HG03045 (cell line): ENCODE measurements at regions not wholly inside any gene's neighbourhood (a gene's known extent, or its start where the extent isn't known, plus 50 kb on each side); places are given as distances from the start of the nearest gene placed in this dataset.
"Not testable (repeated sequence)": the region's sequence is repeated elsewhere in the genome, so short reads cannot be mapped to it uniquely, and the experiment has no call there.

Experiments
- ATAC-seq: cut with Tn5 transposase; IDR thresholded peaks from one replicate; pipeline ENCODE4 v1.9.1; 2021; ENCODE audit warnings: mild to moderate bottlenecking, moderate library complexity; ENCODE audit not compliant: unreplicated experiment

DNA sequence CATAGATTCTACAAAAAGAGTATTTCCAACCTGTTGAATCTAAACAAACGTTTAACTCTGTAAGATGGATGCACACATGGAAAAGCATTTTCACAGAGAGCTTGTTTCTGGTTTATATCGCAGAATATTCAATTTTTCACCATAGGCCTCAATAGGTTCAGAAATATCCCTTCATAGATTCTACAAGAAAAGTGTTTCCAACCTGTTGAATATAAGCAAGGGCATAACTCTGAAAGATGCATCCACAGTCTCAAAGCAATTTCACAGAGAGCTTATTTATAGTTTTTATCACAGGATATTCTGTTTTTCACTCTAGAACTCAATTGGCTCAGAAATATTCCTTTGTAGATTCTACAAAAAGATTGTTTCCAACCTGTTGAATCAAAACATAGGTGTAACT lies 1483.6 kb downstream of the UQCRFS1 start:
- ATAC-seq = no peak

- ATAC-seq = no peak
Measured at GRCh38 chr19:27722625-27723024, 1490.3 kb downstream of the UQCRFS1 start.

DNA sequence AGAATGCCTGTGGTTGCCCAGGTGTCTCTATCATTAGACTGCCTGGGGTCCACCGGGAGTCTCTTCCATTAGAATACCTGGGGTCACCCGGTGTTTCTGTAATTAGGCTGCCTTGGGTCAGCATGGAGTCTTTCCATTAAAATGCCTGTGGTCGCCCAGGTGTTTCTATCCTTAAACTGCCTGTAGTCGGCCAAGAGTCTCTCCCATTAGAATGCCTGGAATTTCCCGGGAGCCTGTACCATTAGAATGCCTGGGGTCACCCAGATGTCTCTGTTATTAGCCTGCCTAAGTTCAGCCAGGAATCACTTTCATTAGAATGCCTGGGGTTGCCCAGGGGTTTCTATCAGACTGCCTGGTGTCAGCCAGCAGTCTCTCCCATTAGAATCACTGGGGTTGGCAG lies 1492.8 kb downstream of the UQCRFS1 start:
- ATAC-seq = no peak

DNA sequence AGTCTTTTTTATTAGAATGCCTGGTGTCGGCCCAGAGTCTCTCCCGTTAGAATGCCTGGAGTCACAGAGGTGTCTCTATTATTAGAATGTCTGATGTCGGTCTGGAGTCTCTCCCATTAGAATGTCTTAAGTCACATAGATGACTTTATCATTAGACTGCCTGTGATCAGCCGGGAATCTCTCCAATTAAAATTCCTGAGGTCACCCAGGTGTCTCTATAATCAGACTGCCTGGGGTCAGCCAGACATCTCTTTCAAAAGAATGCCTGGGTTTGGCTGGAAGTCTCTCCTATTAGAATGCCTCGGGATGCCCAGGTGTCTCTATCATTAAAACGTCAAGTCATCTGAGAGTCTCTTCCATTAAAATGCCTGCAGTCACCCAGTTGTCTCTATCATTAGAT lies 1493.9 kb downstream of the UQCRFS1 start:
- ATAC-seq = no peak

DNA sequence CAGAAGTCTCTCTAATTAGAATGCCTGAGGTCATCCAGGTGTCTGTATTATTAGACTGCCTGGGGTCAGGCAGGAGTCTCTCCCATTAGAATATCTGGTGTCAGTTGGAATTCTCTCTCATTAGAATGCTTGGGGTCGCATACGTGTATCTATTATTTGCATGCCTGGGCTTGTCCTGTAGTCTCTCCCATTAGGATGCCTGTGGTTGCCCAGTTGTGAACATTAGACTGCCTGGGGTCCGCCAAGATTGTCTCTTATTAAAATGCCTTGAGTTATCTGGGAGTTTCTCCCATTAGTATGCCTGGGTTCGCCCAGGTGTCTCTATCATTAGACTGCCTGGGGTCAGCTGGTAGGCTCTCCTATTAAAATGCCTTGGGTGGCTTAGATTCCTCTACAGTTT lies 1494.7 kb downstream of the UQCRFS1 start:
- no peak for ATAC-seq

GRCh38 chr19:27717825-27718224 lies 1495.1 kb downstream of the UQCRFS1 start:
- no peak for ATAC-seq

GRCh38 chr19:27716922-27717321 lies 1496.0 kb downstream of the UQCRFS1 start:
- no peak for ATAC-seq

DNA sequence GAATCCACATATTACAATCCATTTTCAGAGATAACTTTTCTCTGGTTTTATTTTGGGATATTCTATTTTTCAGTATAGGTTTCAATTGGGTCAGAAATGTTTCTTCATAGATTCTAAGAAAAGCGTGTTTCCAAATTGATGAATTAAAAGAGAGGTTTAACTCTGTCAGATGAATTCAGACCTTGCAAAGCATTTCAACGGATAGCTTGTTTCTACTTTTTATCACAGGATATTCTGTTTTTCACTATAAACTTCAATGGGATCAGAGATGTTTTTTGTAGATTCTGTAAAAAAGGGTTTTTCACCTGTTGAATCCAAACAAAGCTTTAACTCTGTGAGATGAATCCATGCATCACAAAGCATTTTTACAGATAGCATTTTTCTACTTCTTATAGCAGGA lies 1498.1 kb downstream of the UQCRFS1 start:
- no peak for ATAC-seq

DNA sequence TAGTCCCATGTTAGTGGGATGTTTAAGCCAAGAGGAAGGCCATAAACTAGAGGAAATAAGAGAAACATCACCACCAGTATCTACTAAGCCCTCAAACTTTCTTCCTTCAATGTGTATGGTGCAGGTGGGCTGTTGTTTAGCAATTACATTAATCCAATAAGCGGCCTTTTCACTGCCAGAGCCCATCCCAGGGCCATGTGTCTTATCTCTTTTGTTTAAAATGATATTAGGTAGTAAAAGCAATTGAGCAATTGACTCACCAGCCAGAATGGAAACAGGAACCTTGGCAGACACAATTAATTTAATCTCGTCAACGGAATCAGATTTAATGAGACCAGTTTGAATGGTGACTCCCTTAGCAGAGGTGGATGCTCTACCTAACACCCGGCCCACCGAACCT lies 1503.5 kb downstream of the UQCRFS1 start:
- no peak for ATAC-seq

DNA sequence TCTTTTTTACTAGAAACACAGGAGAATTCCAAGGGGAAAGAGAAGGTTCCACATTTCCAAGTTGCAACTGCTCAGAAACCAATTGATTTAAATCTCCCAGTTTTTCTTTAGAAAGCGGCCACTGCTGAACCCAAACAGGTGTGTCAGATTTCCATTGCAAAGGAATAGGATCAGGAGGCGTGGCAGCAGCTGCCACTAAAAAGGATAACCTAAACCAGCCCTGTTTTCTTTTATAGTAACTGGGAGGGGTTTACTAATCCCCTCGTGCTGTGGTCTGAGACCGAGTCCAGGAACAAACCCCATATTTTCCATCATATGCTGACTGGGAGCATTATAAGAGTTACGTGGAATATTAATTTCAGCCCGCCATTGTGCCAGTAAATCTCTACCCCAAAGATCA lies 1504.0 kb downstream of the UQCRFS1 start:
- ATAC-seq = not testable (repeated sequence)

DNA sequence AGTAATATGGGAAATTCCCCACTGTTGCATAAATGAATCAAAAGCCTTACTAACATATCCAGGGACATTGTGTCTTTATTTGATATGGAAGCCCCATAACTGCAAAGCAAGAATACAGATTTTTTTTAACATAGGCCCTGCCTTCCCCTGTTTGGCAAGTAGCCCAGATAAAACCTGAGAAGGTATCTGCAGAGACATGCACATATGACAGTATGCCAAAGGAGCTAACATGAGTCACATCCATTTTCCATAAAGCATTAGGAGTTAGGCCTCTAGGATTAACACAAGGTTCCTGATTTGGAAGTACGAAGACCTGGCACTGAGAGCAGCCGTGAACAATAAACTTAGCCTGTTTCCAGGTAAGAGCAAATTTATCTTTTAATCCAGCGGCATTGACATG lies 1505.9 kb downstream of the UQCRFS1 start:
- ATAC-seq = not testable (repeated sequence)

DNA sequence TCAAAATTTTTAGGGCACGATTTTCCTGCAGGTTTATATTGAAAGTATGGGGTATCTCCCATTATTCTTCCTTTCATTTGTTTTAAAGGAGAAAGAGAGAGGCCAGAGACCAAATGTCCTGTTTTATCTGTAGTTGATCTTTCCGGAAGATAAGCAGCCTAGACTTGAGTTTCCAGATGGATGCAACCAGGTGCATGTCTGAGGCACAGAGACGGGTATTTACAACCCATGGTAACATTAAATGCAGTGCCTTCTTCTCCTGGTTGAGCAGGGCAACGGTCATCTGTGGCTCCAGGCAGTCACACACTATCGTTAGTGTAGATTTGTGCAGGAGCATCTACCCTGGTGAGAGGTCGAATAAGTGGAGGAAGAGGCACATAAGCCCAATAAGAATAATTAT lies 1507.1 kb downstream of the UQCRFS1 start:
- ATAC-seq = no peak

DNA sequence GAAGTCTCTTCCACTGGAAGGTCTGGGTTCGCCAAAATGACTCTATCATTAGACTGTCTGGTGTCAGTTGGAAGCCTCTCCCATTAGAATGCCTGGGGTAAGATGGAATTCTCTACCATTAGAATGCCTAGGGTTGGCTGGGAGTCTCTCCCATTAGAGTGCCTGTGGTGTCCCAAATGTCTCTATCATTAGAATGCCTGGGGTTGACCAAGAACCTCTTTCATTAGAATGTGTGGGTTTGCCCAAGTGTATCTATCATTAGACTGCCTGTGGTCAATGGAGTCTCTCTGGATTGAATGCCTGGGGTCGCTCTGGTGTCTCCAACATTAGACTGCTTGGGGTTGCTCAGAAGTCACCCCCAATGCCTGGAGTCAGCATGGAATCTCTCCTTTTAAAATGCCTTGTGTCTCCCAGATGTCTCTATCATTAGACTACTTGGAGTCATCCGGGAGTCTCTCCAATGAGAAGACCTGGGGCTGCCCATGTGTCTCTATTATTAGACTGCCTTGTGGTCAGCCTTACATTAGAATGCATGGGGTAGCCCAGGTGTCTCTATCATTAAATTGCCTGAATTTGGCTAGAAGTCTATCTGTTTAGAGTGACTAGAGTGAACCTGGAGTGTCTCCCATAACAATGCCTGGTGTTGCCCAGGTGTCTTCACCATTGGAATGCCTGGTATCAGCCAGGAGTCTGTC lies 1518.4 kb downstream of the UQCRFS1 start:
- ATAC-seq = no peak

DNA sequence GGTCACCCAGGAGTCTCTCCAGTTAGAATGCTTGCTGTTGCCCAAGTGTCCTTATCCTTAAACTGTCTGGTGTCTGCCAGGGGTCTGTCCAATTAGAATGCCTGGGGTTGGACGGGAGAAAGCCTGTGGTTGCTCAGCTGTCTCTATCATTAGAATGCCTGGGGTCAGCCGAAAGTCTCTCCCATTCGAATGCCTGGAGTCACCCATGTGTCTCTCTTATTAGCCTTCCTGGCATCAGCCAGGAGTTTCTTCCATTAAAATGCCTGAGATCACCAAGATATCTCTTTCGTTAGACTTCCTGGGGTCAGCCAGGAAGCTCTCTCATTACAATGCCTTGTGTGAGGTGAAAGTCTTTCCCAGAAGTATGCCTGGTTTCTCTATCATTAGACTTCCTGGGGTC lies 1521.0 kb downstream of the UQCRFS1 start:
- no peak for ATAC-seq

DNA sequence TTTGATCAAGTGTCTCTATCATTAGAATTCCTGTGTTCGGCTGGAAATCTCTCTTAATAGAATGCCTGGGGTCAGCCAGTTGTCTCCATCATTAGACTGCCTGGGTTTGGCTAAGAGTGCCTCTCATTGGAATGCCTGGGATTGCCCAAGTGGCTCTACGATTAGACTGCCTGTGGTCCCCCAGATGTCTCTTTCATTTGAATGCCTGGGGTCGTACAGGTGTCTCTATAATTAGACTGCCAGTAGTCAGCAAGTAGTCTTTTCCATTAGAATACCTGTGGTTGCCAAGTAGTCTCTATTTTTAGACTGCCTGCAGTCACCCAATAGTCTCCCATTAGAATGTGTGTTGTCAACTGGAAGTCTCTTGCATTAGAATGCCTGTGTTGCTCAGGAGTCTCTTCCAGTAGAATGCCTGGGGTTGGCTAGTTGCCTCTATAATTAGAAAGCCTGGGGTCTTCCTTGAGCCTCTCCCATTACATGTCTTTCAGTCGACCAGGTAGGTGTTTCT lies 1523.2 kb downstream of the UQCRFS1 start:
- ATAC-seq = no peak

DNA sequence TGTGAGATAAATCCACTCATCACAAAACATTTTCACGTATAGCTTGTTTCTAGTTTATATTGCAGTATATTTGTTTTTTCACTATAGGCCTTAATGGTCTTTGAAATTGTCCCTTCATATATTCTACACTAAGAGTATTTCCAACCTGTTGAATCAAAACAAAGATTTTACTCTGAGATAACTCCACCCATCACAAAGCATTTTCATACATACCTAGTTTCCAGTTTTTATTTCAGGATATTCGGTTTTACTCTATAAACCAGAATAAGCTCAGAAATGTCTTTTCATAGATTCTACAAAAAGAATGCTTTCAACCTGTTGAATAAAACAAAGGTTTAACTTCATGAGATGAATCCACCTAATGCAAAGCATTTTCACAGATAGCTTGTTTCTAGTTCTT lies 1528.7 kb downstream of the UQCRFS1 start:
- ATAC-seq = no peak

- ATAC-seq = no peak
Measured at GRCh38 chr19:27681972-27682371, 1531.0 kb downstream of the UQCRFS1 start.

- no peak for ATAC-seq
Measured at GRCh38 chr19:27679905-27680304, 1533.0 kb downstream of the UQCRFS1 start.

- ATAC-seq = no peak
Measured at GRCh38 chr19:27679399-27679798, 1533.6 kb downstream of the UQCRFS1 start.

DNA sequence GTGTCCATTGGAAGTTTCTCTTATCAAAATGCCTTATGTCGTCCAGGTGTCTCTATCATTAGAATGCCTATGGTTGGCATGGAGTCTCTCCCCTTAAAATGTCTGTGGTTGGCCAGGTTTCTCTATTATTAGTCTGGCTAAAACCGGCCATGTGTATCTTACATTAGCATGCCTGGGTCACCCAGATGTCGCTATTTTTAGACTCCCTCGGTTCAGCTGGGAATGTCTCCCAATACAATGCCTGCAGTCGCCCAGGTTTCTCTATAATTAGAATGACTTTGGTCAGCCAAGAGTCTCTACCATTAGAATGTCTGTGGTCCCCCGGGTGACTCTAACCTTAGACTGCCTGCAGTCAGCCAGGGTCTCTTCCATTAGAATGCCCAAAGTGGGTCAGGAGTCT lies 1536.1 kb downstream of the UQCRFS1 start:
- no peak for ATAC-seq

GRCh38 chr19:27676334-27676733 lies 1536.6 kb downstream of the UQCRFS1 start:
- no peak for ATAC-seq

DNA sequence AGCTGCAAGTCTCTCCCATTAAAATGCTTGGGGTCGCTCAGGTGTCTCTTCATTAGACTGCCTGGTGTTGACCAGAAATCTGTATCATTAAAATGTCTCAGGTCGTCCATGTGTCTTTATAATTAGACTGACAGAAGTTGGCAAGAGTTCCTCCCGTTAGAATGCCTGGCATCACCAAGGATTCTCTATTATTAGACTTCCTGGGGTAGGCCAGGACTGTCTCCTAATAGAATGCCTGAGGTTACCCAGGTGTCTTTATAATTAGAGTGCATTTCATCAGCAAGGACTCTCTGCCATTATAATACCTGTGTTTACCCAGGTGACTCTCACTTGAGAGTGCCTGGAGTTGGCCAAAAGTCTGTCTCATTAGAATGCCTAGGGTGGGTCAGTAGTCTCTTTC lies 1537.2 kb downstream of the UQCRFS1 start:
- ATAC-seq = no peak

GRCh38 chr19:27674701-27675100 lies 1538.2 kb downstream of the UQCRFS1 start:
- ATAC-seq = no peak
